Right lobe of liver (tissue), 4 donors: ENCODE measurements at regions not wholly inside any gene's neighbourhood (a gene's known extent, or its start where the extent isn't known, plus 50 kb on each side); places are given as distances from the start of the nearest gene placed in this dataset.

Source experiments
- CTCF ChIP-seq, 4 donors: fragments of 200-600 bp in 3 of 4; fragments of 450-650 bp in 1 of 4; IDR thresholded peaks; one replicate each; pipeline versions ENCODE4 v1.5.1 to v1.8.0; 2016 to 2022; ENCODE audit warnings: antibody characterized with exemption in 4 of 4, mild to moderate bottlenecking in 2 of 4
- POLR2A ChIP-seq: fragments of 450-650 bp; IDR thresholded peaks from one replicate; pipeline ENCODE4 v1.6.1; 2017; ENCODE audit warnings: antibody characterized with exemption, mild to moderate bottlenecking
- donor health status: DM: no; HTN: no; CAD: no.
- donor health status: DM: no; HTN: no; CAD: no.
- donor health status: DM: no; HTN: yes; CAD: no.

DNA sequence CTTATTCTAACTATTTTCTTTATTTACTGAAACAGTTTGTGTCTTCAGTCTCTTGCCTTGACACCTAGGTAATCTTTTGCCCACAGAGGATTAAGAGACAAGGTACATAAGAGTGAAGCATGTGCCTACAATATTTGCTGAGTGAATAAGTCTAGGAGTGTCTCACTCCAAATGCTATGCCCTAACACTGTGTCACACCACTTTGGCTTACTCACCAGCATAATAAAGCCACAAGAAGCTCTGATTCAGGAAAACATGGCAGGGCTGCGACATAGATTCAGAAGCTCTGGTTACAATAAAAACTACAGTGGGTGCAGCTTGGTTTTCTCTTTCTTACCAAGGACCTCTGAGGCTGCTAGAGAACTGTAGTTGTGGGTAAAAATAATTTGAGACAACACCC is 127.1 kb downstream of the RBM46 start:
- TF ChIP-seq CTCF (IDR thresholded peaks at IDR 0.05) (no peak), POLR2A (no peak)
